Activated naive CD4-positive, alpha-beta T cell treated with anti-CD3 and anti-CD28 coated beads, Interleukin-2, amount 50 U/mL, for 24 hours (primary cell): ENCODE measurements at regions not wholly inside any gene's neighbourhood (a gene's known extent, or its start where the extent isn't known, plus 50 kb on each side); places are given as distances from the start of the nearest gene placed in this dataset.

Experiments used
- H3K27ac Mint-ChIP-seq: one replicate; pipeline ENCODE4 v1.8.0; 2021; ENCODE audit warnings: mild to moderate bottlenecking, mixed read lengths
- H3K27me3 Mint-ChIP-seq: one replicate; pipeline ENCODE4 v1.8.0; 2021; ENCODE audit warnings: mixed read lengths
- H3K36me3 Mint-ChIP-seq: one replicate; pipeline ENCODE4 v1.8.0; 2021; ENCODE audit warnings: mixed read lengths
- H3K4me1 Mint-ChIP-seq: one replicate; pipeline ENCODE4 v1.8.0; 2021; ENCODE audit warnings: mixed read lengths
- H3K4me3 Mint-ChIP-seq: one replicate; pipeline ENCODE4 v1.8.0; 2021; ENCODE audit warnings: mild to moderate bottlenecking, mixed read lengths
- H3K9me3 Mint-ChIP-seq: one replicate; pipeline ENCODE4 v1.8.0; 2021; ENCODE audit warnings: mixed read lengths

GRCh38 chr14:51485733-51486132 is 166.0 kb upstream of the FRMD6 start:
- Mint-ChIP-seq H3K27ac (no peak overlapping the region), H3K9me3 (no peaks in the 10 kb centered on the region), H3K36me3 (no peaks in the 10 kb centered on the region), H3K4me1 (no peaks in the 10 kb centered on the region), H3K4me3 (no peak overlapping the region), H3K27me3 (no peaks in the 10 kb centered on the region)

GRCh38 chr14:51487848-51488247 is 163.9 kb upstream of the FRMD6 start:
- Mint-ChIP-seq H3K4me3 (no peak overlapping the region), H3K36me3 (no peaks in the 10 kb centered on the region), H3K27me3 (no peaks in the 10 kb centered on the region), H3K27ac (no peak overlapping the region), H3K4me1 (no peaks in the 10 kb centered on the region), H3K9me3 (no peaks in the 10 kb centered on the region)

- Mint-ChIP-seq H3K27ac (no peak overlapping the region), H3K27me3 (peaks cover 2% of the 10 kb centered on the region), H3K9me3 (peaks cover 5% of the 10 kb centered on the region)
Measured at GRCh38 chr14:51488569-51489220, 163.0 kb upstream of the FRMD6 start.

GRCh38 chr14:51490205-51490604 is 161.5 kb upstream of the FRMD6 start:
- no peak overlapping the region for H3K27ac Mint-ChIP-seq
- no peaks in the 10 kb centered on the region for H3K4me1 Mint-ChIP-seq
- H3K4me3 Mint-ChIP-seq: no peak overlapping the region
- peaks cover 2% of the 10 kb centered on the region for H3K27me3 Mint-ChIP-seq
- no peaks in the 10 kb centered on the region for H3K36me3 Mint-ChIP-seq
- H3K9me3 Mint-ChIP-seq: peaks cover 5% of the 10 kb centered on the region

More at GRCh38 chr14:51488569-51489220, 163.0 kb upstream of the FRMD6 start:
- H3K4me1 Mint-ChIP-seq: no peaks in the 10 kb centered on the region
- no peak overlapping the region for H3K4me3 Mint-ChIP-seq
- H3K36me3 Mint-ChIP-seq: no peaks in the 10 kb centered on the region

- Mint-ChIP-seq H3K36me3 (no peaks in the 10 kb centered on the region), H3K27me3 (peaks cover 2% of the 10 kb centered on the region), H3K4me1 (no peaks in the 10 kb centered on the region), H3K4me3 (no peak overlapping the region), H3K9me3 (peaks cover 5% of the 10 kb centered on the region), H3K27ac (no peak overlapping the region)
Measured at GRCh38 chr14:51491036-51491545, 160.6 kb upstream of the FRMD6 start.

GRCh38 chr14:51491776-51492175 is 159.9 kb upstream of the FRMD6 start:
- Mint-ChIP-seq H3K4me1 (no peaks in the 10 kb centered on the region), H3K27me3 (peaks cover 2% of the 10 kb centered on the region), H3K27ac (no peak overlapping the region), H3K4me3 (no peak overlapping the region), H3K9me3 (peaks cover 6% of the 10 kb centered on the region), H3K36me3 (no peaks in the 10 kb centered on the region)

- Mint-ChIP-seq H3K4me1 (no peaks in the 10 kb centered on the region), H3K27ac (no peak overlapping the region), H3K4me3 (no peak overlapping the region), H3K9me3 (peaks cover 13% of the 10 kb centered on the region), H3K27me3 (peaks cover 4% of the 10 kb centered on the region), H3K36me3 (no peaks in the 10 kb centered on the region)
Measured at GRCh38 chr14:51495319-51495718, 156.4 kb upstream of the FRMD6 start.

- peaks cover 3% of the 10 kb centered on the region for H3K27me3 Mint-ChIP-seq
- H3K27ac Mint-ChIP-seq: no peak overlapping the region
- peaks cover 2% of the 10 kb centered on the region for H3K36me3 Mint-ChIP-seq
- H3K9me3 Mint-ChIP-seq: peaks cover 8% of the 10 kb centered on the region
- H3K4me1 Mint-ChIP-seq: no peaks in the 10 kb centered on the region
- no peak overlapping the region for H3K4me3 Mint-ChIP-seq
Measured at GRCh38 chr14:51498411-51499227, 153.1 kb upstream of the FRMD6 start.

GRCh38 chr14:51500776-51501175 is 150.9 kb upstream of the FRMD6 start:
- H3K9me3 Mint-ChIP-seq: peaks cover 8% of the 10 kb centered on the region

GRCh38 chr14:51501746-51502145 is 150.0 kb upstream of the FRMD6 start:
- Mint-ChIP-seq H3K36me3 (peaks cover 2% of the 10 kb centered on the region), H3K4me1 (no peaks in the 10 kb centered on the region), H3K4me3 (no peak overlapping the region), H3K27me3 (peaks cover 13% of the 10 kb centered on the region), H3K9me3 (peaks cover 7% of the 10 kb centered on the region), H3K27ac (no peak overlapping the region)

More at GRCh38 chr14:51500776-51501175, 150.9 kb upstream of the FRMD6 start:
- H3K27me3 Mint-ChIP-seq: peaks cover 8% of the 10 kb centered on the region
- no peak overlapping the region for H3K4me3 Mint-ChIP-seq
- H3K36me3 Mint-ChIP-seq: peaks cover 2% of the 10 kb centered on the region
- H3K27ac Mint-ChIP-seq: no peak overlapping the region
- H3K4me1 Mint-ChIP-seq: no peaks in the 10 kb centered on the region

GRCh38 chr14:51504669-51505068 is 147.0 kb upstream of the FRMD6 start:
- H3K9me3 Mint-ChIP-seq: no peaks in the 10 kb centered on the region
- peaks cover 17% of the 10 kb centered on the region for H3K27me3 Mint-ChIP-seq
- no peaks in the 10 kb centered on the region for H3K4me1 Mint-ChIP-seq
- peaks cover 2% of the 10 kb centered on the region for H3K36me3 Mint-ChIP-seq
- no peak overlapping the region for H3K4me3 Mint-ChIP-seq
- H3K27ac Mint-ChIP-seq: no peak overlapping the region

- no peak overlapping the region for H3K4me3 Mint-ChIP-seq
- H3K27me3 Mint-ChIP-seq: peaks cover 17% of the 10 kb centered on the region
- no peaks in the 10 kb centered on the region for H3K36me3 Mint-ChIP-seq
- no peaks in the 10 kb centered on the region for H3K9me3 Mint-ChIP-seq
- no peak overlapping the region for H3K27ac Mint-ChIP-seq
- H3K4me1 Mint-ChIP-seq: no peaks in the 10 kb centered on the region
Measured at GRCh38 chr14:51507511-51507905, 144.2 kb upstream of the FRMD6 start.

- H3K36me3 Mint-ChIP-seq: no peaks in the 10 kb centered on the region
Measured at GRCh38 chr14:51507906-51508511, 143.7 kb upstream of the FRMD6 start.

GRCh38 chr14:51511265-51511664 is 140.4 kb upstream of the FRMD6 start:
- H3K4me3 Mint-ChIP-seq: no peak overlapping the region
- H3K27ac Mint-ChIP-seq: no peak overlapping the region
- no peaks in the 10 kb centered on the region for H3K9me3 Mint-ChIP-seq
- H3K36me3 Mint-ChIP-seq: no peaks in the 10 kb centered on the region
- H3K27me3 Mint-ChIP-seq: peaks cover 12% of the 10 kb centered on the region
- no peaks in the 10 kb centered on the region for H3K4me1 Mint-ChIP-seq

More at GRCh38 chr14:51507906-51508511, 143.7 kb upstream of the FRMD6 start:
- Mint-ChIP-seq H3K27me3 (peaks cover 17% of the 10 kb centered on the region), H3K4me1 (no peaks in the 10 kb centered on the region), H3K27ac (no peak overlapping the region), H3K9me3 (no peaks in the 10 kb centered on the region), H3K4me3 (no peak overlapping the region)

GRCh38 chr14:51512316-51512715 is 139.4 kb upstream of the FRMD6 start:
- no peak overlapping the region for H3K4me3 Mint-ChIP-seq
- no peaks in the 10 kb centered on the region for H3K4me1 Mint-ChIP-seq
- H3K9me3 Mint-ChIP-seq: no peaks in the 10 kb centered on the region
- H3K36me3 Mint-ChIP-seq: no peaks in the 10 kb centered on the region
- no peak overlapping the region for H3K27ac Mint-ChIP-seq
- H3K27me3 Mint-ChIP-seq: peaks cover 15% of the 10 kb centered on the region

- Mint-ChIP-seq H3K27me3 (peaks cover 12% of the 10 kb centered on the region), H3K27ac (no peak overlapping the region), H3K4me3 (no peak overlapping the region), H3K9me3 (no peaks in the 10 kb centered on the region), H3K4me1 (no peaks in the 10 kb centered on the region), H3K36me3 (no peaks in the 10 kb centered on the region)
Measured at GRCh38 chr14:51513281-51513680, 138.4 kb upstream of the FRMD6 start.
